Nephron (organoid): ENCODE measurements at regions not wholly inside any gene's neighbourhood (a gene's known extent, or its start where the extent isn't known, plus 50 kb on each side); places are given as distances from the start of the nearest gene placed in this dataset.
A peak's percentile ranks its signal among the peaks of the same experiment; 100 is the strongest.
"Not testable (repeated sequence)": the region's sequence is repeated elsewhere in the genome, so short reads cannot be mapped to it uniquely, and the experiment has no call there.

ENCODE experiments used
- H3K27ac Mint-ChIP-seq, 3 experiments: 2 replicates each; pipeline ENCODE4 v1.8.0; 2020; ENCODE audit warnings: mixed read lengths in 3 of 3, mild to moderate bottlenecking in 2 of 3, moderate library complexity in 1 of 3
- H3K27me3 Mint-ChIP-seq: 2 replicates; pipeline ENCODE4 v1.8.0; 2021; ENCODE audit warnings: low read depth, mild to moderate bottlenecking, moderate library complexity, mixed read lengths
- H3K36me3 Mint-ChIP-seq: 2 replicates; pipeline ENCODE4 v1.8.0; 2020; ENCODE audit warnings: low read depth, mixed read lengths
- H3K4me1 Mint-ChIP-seq: 2 replicates; pipeline ENCODE4 v1.8.0; 2020; ENCODE audit warnings: mixed read lengths
- H3K4me3 Mint-ChIP-seq, 3 experiments: 2 replicates each; pipeline ENCODE4 v1.8.0; 2020; ENCODE audit warnings: mild to moderate bottlenecking in 3 of 3, mixed read lengths in 3 of 3, moderate library complexity in 2 of 3
- H3K9me3 Mint-ChIP-seq: 2 replicates; pipeline ENCODE4 v1.8.0; 2020; ENCODE audit warnings: mixed read lengths
- CTCF ChIP-seq, 3 experiments: fragments of 200-600 bp; sonication (generic); IDR thresholded peaks; one replicate each; pipeline ENCODE4 v1.5.0; 2021; ENCODE audit warnings: antibody characterized with exemption in 3 of 3; ENCODE audit not compliant: unreplicated experiment in 3 of 3

- H3K27me3 Mint-ChIP-seq = no peaks in the 10 kb centered on the region
- no peaks in the 10 kb centered on the region for H3K36me3 Mint-ChIP-seq
- peaks cover 16% of the 10 kb centered on the region for H3K4me1 Mint-ChIP-seq
- no peak for TF ChIP-seq CTCF (IDR thresholded peaks at IDR 0.05; ENCODE audit: unreplicated experiment in 3 of 3)
- H3K9me3 Mint-ChIP-seq = peaks cover 2% of the 10 kb centered on the region
- H3K27ac Mint-ChIP-seq = peak overlapping the region; percentile 21 to 73 (median 45)
- no peak overlapping the region for H3K4me3 Mint-ChIP-seq
Observed at GRCh38 chr6:74408844-74409243, 712.8 kb downstream of the CD109 start.

- Mint-ChIP-seq H3K36me3 (no peaks in the 10 kb centered on the region), H3K4me1 (peaks cover 4% of the 10 kb centered on the region), H3K9me3 (peaks cover 13% of the 10 kb centered on the region), H3K4me3 (no peak overlapping the region), H3K27ac (no peak overlapping the region), H3K27me3 (no peaks in the 10 kb centered on the region)
- no peak for TF ChIP-seq CTCF (IDR thresholded peaks at IDR 0.05; ENCODE audit: unreplicated experiment in 3 of 3)
Observed at GRCh38 chr6:74404366-74404765, 708.4 kb downstream of the CD109 start.

- Mint-ChIP-seq H3K27ac (no peak overlapping the region), H3K4me1 (no peaks in the 10 kb centered on the region), H3K36me3 (no peaks in the 10 kb centered on the region), H3K4me3 (no peak overlapping the region), H3K9me3 (peaks cover 14% of the 10 kb centered on the region), H3K27me3 (no peaks in the 10 kb centered on the region)
- no peak for TF ChIP-seq CTCF (IDR thresholded peaks at IDR 0.05; ENCODE audit: unreplicated experiment in 3 of 3)
Observed at GRCh38 chr6:74402781-74403180, 706.8 kb downstream of the CD109 start.

- H3K9me3 Mint-ChIP-seq = peaks cover 24% of the 10 kb centered on the region
- not testable (repeated sequence) for H3K27me3 Mint-ChIP-seq, H3K27ac Mint-ChIP-seq, H3K36me3 Mint-ChIP-seq, H3K4me1 Mint-ChIP-seq, H3K4me3 Mint-ChIP-seq
Observed at GRCh38 chr6:74378437-74378836, 682.4 kb downstream of the CD109 start.

- TF ChIP-seq CTCF (IDR thresholded peaks at IDR 0.05; ENCODE audit: unreplicated experiment in 3 of 3) = no peak
- Mint-ChIP-seq H3K27ac (no peak overlapping the region), H3K9me3 (no peaks in the 10 kb centered on the region), H3K4me3 (no peak overlapping the region), H3K4me1 (no peaks in the 10 kb centered on the region), H3K36me3 (no peaks in the 10 kb centered on the region), H3K27me3 (no peaks in the 10 kb centered on the region)
Observed at GRCh38 chr6:74369556-74369993, 673.6 kb downstream of the CD109 start.

- Mint-ChIP-seq H3K4me1 (no peaks in the 10 kb centered on the region), H3K36me3 (no peaks in the 10 kb centered on the region), H3K27ac (no peak overlapping the region), H3K4me3 (no peak overlapping the region), H3K9me3 (no peaks in the 10 kb centered on the region), H3K27me3 (no peaks in the 10 kb centered on the region)
- no peak for TF ChIP-seq CTCF (IDR thresholded peaks at IDR 0.05; ENCODE audit: unreplicated experiment in 3 of 3)
Observed at GRCh38 chr6:74368746-74369145, 672.7 kb downstream of the CD109 start.
